Fibroblast of the aortic adventitia (primary cell): ENCODE measurements at regions not wholly inside any gene's neighbourhood (a gene's known extent, or its start where the extent isn't known, plus 50 kb on each side); places are given as distances from the start of the nearest gene placed in this dataset.

Experiments used
- DNase-seq: peaks from one replicate; pipeline ENCODE4 v3.0.0-alpha.2; 2010; ENCODE audit warnings: low read depth
- H3K4me3 ChIP-seq: 2 replicates; pipeline ENCODE4 v1.5.1; 2011; ENCODE audit warnings: low read depth, mild to moderate bottlenecking, control low read depth, low read length, moderate library complexity
- TF ChIP-seq, protein P1 (sequence below): IDR thresholded peaks from 2 replicates; pipeline ENCODE4 v1.5.1; 2011; ENCODE audit warnings: mild to moderate bottlenecking, low read length, control low read depth, inconsistent platforms; ENCODE audit not compliant: insufficient read depth

DNA sequence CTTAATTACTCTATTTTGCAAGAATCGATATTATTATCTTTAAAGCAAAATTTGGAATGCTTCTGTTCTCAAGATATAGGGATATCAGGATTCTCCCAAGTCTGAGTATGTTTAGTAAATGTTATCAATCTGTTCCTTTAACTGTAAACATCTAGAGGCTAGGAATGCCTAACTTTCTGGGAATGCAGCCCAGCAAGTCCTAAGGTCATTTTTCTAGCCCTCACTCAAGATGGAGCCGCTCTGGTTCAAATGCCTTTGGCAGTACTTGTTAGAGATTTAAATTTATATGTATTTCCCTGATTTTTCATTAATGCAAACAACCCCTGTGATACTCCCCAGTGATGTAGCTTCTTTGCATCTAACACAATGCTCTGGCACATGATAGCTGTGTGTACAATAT lies 623.8 kb upstream of the LCORL start:
- TF ChIP-seq, protein P1, sequence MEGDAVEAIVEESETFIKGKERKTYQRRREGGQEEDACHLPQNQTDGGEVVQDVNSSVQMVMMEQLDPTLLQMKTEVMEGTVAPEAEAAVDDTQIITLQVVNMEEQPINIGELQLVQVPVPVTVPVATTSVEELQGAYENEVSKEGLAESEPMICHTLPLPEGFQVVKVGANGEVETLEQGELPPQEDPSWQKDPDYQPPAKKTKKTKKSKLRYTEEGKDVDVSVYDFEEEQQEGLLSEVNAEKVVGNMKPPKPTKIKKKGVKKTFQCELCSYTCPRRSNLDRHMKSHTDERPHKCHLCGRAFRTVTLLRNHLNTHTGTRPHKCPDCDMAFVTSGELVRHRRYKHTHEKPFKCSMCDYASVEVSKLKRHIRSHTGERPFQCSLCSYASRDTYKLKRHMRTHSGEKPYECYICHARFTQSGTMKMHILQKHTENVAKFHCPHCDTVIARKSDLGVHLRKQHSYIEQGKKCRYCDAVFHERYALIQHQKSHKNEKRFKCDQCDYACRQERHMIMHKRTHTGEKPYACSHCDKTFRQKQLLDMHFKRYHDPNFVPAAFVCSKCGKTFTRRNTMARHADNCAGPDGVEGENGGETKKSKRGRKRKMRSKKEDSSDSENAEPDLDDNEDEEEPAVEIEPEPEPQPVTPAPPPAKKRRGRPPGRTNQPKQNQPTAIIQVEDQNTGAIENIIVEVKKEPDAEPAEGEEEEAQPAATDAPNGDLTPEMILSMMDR = no peak
- no peak for DNase-seq
- H3K4me3 ChIP-seq = no peak overlapping the region

DNA sequence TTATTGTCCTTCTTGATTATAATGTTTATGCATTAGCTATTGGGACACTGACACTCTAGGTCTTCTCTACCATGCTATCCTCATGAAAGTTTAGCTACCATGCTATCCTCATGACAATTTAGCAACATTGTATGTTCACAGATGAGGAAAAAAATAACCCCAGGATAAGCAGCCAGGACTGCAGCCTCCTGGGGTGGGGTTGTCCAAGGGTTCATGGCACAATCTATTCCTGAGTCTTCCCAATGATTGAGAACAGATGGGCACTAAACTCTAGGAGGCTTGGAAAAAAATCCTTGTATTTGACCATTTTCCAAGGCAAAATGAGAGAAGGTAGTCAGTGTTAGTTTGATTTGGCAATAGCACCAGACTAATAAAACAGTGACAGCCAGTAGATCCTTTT lies 619.8 kb upstream of the LCORL start:
- no peak for DNase-seq
- no peak overlapping the region for H3K4me3 ChIP-seq
- TF ChIP-seq, protein P1 = no peak

DNA sequence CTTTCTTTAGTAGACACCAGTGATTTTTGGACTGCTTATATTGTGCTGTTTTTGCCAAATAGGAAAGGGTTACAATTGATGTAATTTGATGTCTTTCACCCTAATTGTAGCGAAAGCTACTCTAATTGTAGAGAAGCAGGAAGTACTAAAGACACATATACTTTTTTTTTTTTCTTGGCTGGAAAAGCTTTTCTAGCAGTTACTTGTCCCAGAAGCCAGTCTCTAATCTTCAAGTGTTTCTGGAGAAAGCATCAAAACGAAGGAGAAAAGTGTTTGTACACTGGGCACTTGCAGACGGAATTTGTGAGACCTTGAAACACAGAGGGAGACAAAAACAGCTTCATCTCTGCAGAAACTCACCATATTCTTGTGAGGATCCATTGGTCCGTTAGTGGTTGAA lies 616.5 kb upstream of the LCORL start:
- TF ChIP-seq, protein P1 = no peak
- no peak for DNase-seq
- no peak overlapping the region for H3K4me3 ChIP-seq

DNA sequence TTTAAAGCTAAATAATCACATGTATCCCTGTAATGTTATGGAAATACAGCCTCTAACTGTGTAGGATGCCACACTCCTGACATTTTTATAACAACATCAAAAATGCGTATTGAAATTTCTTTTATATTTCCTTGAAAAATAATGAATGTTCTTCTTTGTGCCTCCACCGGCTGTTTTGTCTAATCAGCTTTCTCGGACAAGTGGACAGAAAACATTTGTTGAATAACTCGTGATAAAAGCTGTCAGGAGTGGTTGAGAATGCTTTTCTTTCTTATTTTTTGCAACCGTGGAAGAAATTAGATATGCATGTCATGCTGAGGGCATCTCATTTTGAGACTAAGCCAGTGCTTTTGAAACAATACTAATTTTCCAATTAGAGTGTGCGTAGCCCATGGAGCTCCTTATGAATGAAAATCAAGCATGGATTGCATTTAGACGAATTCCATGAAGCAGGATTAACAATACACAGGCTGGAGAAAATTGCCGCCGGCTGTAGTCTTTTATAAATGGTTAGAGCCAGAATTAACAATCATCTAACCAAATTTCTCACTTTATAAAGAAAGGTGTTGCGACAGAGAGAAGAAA lies 614.5 kb upstream of the LCORL start:
- DNase-seq = no peak
- H3K4me3 ChIP-seq = no peak overlapping the region
- TF ChIP-seq, protein P1 = no peak

DNA sequence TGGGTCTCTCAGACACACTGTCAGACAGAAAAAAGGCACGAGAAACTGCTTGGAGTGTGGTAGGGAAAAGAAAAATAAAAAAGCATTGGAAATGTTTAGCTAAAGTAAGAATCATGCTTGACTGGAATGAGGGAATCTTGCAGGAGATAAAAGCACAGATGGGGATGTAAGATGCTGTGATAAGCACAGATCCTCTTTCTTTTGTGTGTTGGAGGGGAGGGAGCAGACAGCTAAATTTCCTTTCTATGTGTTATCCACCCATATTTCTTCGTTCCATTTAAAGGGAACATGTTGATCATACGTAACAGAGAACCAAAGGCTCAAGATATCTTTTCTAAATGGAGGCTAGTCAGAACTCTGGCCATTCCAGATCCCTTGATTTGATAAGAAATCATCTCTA lies 614.0 kb upstream of the LCORL start:
- no peak for DNase-seq
- H3K4me3 ChIP-seq = no peak overlapping the region
- TF ChIP-seq, protein P1 = no peak

DNA sequence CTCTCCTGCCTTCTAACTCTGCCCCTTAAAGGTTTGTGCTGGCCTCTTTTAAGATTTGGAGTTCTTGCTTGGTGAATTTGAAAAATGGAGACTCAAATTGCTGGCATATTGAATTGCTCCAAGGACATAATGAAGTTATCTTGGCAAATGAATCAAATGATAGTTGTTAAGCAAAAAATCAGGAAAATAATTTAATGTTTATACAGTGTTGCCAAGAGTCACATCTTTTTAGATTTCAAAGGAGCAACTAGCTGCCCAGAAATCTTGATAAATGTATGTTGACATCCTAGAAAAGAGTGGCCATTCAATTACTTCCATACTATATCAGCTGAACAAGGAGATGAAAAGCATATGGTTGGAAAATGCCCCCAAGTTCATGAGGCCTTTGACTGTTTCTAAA lies 610.0 kb upstream of the LCORL start:
- no peak for DNase-seq
- TF ChIP-seq, protein P1 = no peak
- H3K4me3 ChIP-seq = no peak overlapping the region
